Activated T-helper 1 cell treated with anti-CD3 and anti-CD28 coated beads, Interleukin-12 subunit alpha, Interleukin-12 subunit beta, Interleukin-2, Interleukin-4 antibody, amounts not matched to agents 30 ng/mL and 10 ng/mL and 1 ng/mL, durations not matched to agents 14 hours and 24 hours and 36 hours (primary cell): ENCODE measurements at regions not wholly inside any gene's neighbourhood (a gene's known extent, or its start where the extent isn't known, plus 50 kb on each side); places are given as distances from the start of the nearest gene placed in this dataset.

Experiments
- DNase-seq: peaks from one replicate; pipeline ENCODE4 v3.0.0; 2021; ENCODE audit warnings: low spot score
- H3K27ac Mint-ChIP-seq: one replicate; pipeline ENCODE4 v1.8.0; 2021; ENCODE audit warnings: mild to moderate bottlenecking, mixed read lengths
- H3K27me3 Mint-ChIP-seq: one replicate; pipeline ENCODE4 v1.8.0; 2022; ENCODE audit warnings: mild to moderate bottlenecking, moderate library complexity, mixed read lengths; ENCODE audit not compliant: insufficient read depth
- H3K36me3 Mint-ChIP-seq: one replicate; pipeline ENCODE4 v1.8.0; 2021; ENCODE audit warnings: low read depth, mixed read lengths
- H3K4me1 Mint-ChIP-seq: one replicate; pipeline ENCODE4 v1.8.0; 2021; ENCODE audit warnings: low read depth, mixed read lengths
- H3K4me3 Mint-ChIP-seq: one replicate; pipeline ENCODE4 v1.8.0; 2021; ENCODE audit warnings: mild to moderate bottlenecking, moderate library complexity, mixed read lengths
- H3K9me3 Mint-ChIP-seq: one replicate; pipeline ENCODE4 v1.8.0; 2021; ENCODE audit warnings: mixed read lengths
- intact Hi-C: fragments of 100-400 bp; cut with micrococcal nuclease; formaldehyde crosslinking; loops from one replicate; pipeline ENCODE4 v1.15.1; 2024

DNA sequence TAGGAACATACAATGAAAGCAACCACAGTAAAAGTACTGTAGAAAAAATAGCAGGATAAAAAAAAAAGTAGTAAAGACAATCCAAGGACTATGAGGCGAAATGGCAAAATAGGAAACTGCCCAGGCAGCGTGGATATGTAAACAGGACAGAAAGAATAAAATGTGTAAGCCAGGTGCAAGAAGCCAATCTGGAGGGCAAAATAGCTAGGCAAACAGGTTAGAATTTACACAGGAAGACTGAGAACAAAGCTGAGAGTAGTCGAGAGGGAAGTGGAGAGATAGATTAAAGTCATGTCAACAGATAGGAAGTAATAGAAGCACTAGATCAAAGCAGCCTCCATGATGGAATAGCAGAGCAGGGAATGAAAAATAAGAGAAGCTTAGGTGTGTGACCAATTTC lies 124.2 kb upstream of the B3GALT2 start:
- Mint-ChIP-seq H3K9me3 (no peaks in the 10 kb centered on the region), H3K27ac (no peak overlapping the region), H3K4me3 (no peak overlapping the region), H3K27me3 (peaks cover 2% of the 10 kb centered on the region), H3K4me1 (peaks cover 18% of the 10 kb centered on the region), H3K36me3 (no peaks in the 10 kb centered on the region)
- intact Hi-C loops, result no loop called here
- DNase-seq, result no peak

DNA sequence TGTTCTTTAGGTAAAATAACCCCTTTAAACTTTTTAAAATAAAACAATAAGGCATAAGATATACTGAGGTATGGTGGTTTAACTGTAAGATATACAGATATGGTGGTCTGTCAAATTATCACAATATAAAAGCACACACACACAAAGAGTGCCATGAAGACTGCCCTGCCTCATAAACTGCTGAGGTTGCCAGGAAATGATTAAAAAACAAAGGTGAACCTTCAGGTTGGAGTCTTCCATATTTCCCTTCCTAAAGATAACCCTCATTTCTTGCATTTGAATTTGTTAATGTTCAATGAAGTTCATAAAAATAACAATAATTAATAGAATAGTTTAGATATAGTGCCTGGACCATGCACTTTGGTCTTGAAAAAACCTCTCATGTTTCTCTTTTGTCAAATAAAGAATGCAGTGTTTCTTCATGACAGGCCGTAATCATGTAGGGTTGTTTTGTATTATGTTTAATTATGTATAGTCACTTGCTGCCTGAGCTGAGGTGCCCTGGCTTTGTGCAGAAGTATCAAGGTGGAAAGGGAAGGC lies 123.6 kb upstream of the B3GALT2 start:
- peaks cover 2% of the 10 kb centered on the region for H3K27me3 Mint-ChIP-seq
- H3K4me1 Mint-ChIP-seq, result peaks cover 18% of the 10 kb centered on the region
- intact Hi-C loops, result no loop called here
- H3K9me3 Mint-ChIP-seq, result no peaks in the 10 kb centered on the region
- no peaks in the 10 kb centered on the region for H3K36me3 Mint-ChIP-seq
- DNase-seq, result no peak
- H3K4me3 Mint-ChIP-seq, result no peak overlapping the region
- no peak overlapping the region for H3K27ac Mint-ChIP-seq

- no peak overlapping the region for H3K27ac Mint-ChIP-seq
- H3K4me3 Mint-ChIP-seq, result no peak overlapping the region
- no peaks in the 10 kb centered on the region for H3K9me3 Mint-ChIP-seq
- no peaks in the 10 kb centered on the region for H3K36me3 Mint-ChIP-seq
- H3K27me3 Mint-ChIP-seq, result peaks cover 4% of the 10 kb centered on the region
- H3K4me1 Mint-ChIP-seq, result peaks cover 18% of the 10 kb centered on the region
- no peak for DNase-seq
- intact Hi-C loops, result no loop called here
Observed at GRCh38 chr1:193308438-193308837, 122.0 kb upstream of the B3GALT2 start.

DNA sequence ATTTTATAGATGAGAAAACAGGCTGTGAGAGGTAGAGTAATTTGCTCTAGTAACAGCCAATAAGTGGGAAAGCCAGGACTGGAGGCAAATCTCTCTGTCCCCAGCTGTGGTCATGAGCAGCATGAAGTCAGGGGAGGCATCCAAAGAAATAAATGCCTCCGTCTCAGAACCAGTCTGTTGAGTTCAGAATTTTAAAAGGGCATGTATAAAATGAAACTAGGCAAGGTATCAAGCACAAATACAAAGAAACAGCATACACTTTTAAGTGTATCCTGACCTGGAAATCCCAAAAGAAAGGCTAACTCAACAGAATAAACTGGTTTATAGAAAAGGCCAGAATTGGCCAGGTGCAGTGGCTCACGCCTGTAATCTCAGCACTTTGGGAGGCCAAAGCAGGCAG lies 120.0 kb upstream of the B3GALT2 start:
- Mint-ChIP-seq H3K36me3 (no peaks in the 10 kb centered on the region), H3K27ac (no peak overlapping the region), H3K4me3 (no peak overlapping the region), H3K9me3 (no peaks in the 10 kb centered on the region), H3K27me3 (peaks cover 4% of the 10 kb centered on the region), H3K4me1 (peaks cover 14% of the 10 kb centered on the region)
- intact Hi-C loops, result no loop called here
- no peak for DNase-seq
